GM18499 (cell line): ENCODE measurements at regions not wholly inside any gene's neighbourhood (a gene's known extent, or its start where the extent isn't known, plus 50 kb on each side); places are given as distances from the start of the nearest gene placed in this dataset.

Experiments used
- ATAC-seq: cut with Tn5 transposase; IDR thresholded peaks from one replicate; pipeline ENCODE4 v1.9.1; 2021; ENCODE audit warnings: moderate number of reproducible peaks; ENCODE audit not compliant: insufficient read depth, unreplicated experiment

- no peak for ATAC-seq
These were observed 741.5 kb downstream of the STIM2 start for GRCh38 chr4:27602172-27602571.

DNA sequence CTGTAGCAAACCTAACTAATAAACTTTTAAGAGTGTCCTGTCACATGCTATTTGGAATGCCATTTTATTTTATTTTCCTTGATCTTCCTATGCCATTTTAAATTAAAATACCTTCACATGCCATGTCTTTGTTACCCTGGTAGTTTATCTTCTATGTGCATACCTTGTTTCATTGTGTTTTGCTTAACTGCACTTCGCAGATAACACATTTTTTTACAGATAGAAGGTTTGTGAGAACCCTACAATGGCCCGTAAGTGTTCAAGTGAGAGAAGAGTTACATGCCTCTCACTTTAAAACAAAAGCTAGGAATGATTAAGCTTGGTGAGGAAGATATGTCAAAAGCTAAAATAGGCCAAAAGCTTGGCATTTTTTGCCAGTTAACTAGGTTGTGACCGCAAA is 744.1 kb downstream of the STIM2 start:
- ATAC-seq = no peak

DNA sequence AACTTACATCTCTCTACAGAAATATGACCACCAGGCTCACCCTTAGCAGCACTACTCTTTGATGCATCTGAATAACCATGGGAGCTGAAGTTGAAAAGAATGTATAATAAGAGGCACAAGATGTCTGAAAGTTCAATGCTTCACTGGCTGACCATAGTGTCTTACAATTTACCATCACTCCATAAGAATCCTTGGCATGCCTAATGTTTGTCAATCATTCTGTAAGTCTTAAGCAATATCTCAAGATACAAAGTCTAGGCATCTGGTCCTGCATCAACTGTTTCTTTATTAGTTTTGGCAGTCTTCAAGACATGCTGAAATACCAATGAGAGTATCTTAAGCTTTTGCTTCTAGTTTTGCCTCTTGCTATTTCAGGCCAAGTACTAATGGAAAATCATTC is 755.5 kb downstream of the STIM2 start:
- no peak for ATAC-seq

DNA sequence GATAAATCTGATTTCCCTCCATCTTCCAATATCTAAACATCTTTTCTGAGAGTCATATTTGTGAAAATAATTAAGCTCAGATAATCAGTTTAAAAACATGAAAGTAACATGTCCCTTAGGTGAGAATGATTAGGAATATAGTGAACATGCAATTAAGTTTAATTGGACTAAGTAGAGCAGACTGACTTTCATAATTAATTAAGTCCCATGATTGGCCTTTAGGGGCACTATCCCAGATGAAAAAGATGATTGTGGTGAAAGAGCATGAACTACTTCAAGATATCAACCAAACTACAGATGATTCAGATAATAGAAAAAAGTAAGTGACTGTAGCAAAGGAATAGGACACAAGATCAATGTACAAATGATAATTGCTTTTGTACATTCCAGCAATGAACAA is 758.8 kb downstream of the STIM2 start:
- ATAC-seq = no peak

- ATAC-seq = no peak
These were observed 760.2 kb downstream of the STIM2 start for GRCh38 chr4:27620886-27621285.

DNA sequence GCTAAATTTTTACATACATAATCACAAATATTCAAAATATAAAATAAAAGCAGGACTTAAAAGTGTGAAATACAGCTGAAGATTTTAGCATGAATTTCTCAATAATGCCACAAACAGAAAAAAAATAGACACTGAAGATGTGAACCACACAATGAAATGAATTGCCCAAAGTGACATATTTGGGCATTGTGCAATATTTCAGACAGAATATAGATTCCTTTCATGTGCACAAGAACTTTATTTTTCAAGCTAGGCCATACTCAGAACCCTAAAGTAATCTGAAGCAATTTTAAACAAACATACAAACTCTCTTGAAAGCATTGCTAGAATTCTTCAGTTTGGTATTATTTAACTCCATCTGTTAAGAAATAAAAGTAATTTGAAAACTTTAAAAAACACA is 764.1 kb downstream of the STIM2 start:
- ATAC-seq = no peak

GRCh38 chr4:27628609-27629008 is 768.0 kb downstream of the STIM2 start:
- ATAC-seq = no peak

- no peak for ATAC-seq
These were observed 769.0 kb downstream of the STIM2 start for GRCh38 chr4:27629532-27630225.

DNA sequence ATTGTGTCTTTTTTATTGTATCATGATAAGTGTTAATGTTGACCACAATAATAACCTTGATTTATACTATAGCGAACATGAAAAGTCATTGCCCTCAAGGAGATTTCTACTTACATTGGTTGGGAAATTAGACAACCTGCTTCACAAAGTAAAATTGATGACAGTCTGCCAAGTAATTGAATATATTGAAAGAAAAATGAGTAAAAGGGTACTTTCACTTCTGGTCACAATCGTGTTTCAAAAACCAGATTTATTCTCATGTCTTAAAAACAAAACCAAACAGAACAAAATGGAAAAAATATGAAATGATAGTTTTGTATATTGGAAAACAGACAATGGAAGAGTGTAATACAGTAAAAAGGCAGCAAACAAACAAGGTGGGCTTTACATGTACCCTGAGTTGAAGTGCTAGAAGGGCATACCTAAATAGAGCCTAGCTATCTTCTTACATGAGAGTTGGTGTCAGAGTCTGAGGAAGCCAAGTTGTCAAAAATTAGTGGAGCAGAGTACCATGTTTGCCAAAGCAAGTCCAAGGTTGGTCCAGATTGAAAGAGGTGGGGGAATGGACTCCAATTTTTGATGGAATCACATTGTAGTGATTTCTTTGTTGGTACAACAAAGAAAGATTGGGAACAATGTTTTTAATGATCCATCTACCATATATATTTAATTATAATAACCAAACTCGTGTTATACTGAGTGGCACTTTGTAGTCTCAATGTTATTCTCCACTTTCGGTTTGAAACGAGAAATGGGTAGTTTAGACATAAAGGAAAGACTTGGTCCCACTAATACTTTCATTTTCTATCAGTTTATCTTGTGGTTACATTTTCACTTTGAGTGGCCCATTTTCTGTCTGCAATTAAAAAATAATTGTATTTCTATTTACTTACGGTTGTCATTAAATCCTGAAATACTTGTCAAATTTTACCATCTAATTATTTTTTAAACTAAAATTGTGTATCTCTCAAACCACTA is 775.6 kb downstream of the STIM2 start:
- peak; percentile 79 for ATAC-seq

GRCh38 chr4:27638163-27638915 is 777.7 kb downstream of the STIM2 start:
- no peak for ATAC-seq

GRCh38 chr4:27643101-27643500 is 782.5 kb downstream of the STIM2 start:
- no peak for ATAC-seq

- no peak for ATAC-seq
These were observed 787.8 kb downstream of the STIM2 start for GRCh38 chr4:27648416-27648815.

- no peak for ATAC-seq
These were observed 801.8 kb downstream of the STIM2 start for GRCh38 chr4:27662426-27662825.

- no peak for ATAC-seq
These were observed 806.3 kb downstream of the STIM2 start for GRCh38 chr4:27666943-27667342.

GRCh38 chr4:27668001-27668400 is 807.4 kb downstream of the STIM2 start:
- no peak for ATAC-seq

- no peak for ATAC-seq
These were observed 817.4 kb downstream of the STIM2 start for GRCh38 chr4:27678027-27678426.

- peak; percentile 79 for ATAC-seq
These were observed 824.0 kb downstream of the STIM2 start for GRCh38 chr4:27684610-27685011.

GRCh38 chr4:27685091-27685490 is 824.5 kb downstream of the STIM2 start:
- no peak for ATAC-seq

GRCh38 chr4:27685947-27686346 is 825.3 kb downstream of the STIM2 start:
- no peak for ATAC-seq

- peak; percentile 82 for ATAC-seq
These were observed 831.5 kb downstream of the STIM2 start for GRCh38 chr4:27692158-27692557.
